Hematopoietic multipotent progenitor cell treated with erythropoietin and hydrocortisone succinate and interleukin-3 and kit ligand, for 15 days (in vitro differentiated cells): ENCODE measurements at regions not wholly inside any gene's neighbourhood (a gene's known extent, or its start where the extent isn't known, plus 50 kb on each side); places are given as distances from the start of the nearest gene placed in this dataset.

Experiments used
- DNase-seq: peaks from one replicate; pipeline ENCODE4 v3.0.0-alpha.2; 2015; ENCODE audit warnings: low spot score

DNA sequence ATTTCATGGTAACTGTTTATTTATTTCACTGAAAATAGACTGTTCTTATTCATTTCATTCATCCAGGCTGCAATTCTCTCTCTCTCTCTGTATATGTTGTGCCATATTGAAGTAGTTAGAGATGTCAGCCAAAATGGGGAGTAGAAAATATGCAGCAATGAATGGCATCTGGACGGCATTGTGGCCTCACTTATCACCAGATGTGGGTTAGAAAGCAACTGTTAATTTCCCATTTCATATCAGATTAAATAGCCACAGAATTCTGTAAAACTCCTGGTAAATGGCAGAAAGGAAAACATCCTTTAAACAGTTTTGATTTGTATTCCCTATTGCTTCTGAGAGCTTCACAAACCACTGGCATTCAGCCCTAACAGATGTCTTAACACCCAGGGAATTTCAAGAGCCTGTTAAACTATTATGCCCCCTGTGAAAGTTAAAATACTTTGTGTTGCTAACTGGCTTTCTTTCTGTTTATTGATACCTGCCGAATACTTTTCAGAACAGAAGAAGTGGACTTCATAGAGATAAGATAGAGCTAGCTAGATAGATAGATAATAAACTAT, 1763.3 kb upstream of the MIR17HG start:
- DNase-seq, result no peak

DNA sequence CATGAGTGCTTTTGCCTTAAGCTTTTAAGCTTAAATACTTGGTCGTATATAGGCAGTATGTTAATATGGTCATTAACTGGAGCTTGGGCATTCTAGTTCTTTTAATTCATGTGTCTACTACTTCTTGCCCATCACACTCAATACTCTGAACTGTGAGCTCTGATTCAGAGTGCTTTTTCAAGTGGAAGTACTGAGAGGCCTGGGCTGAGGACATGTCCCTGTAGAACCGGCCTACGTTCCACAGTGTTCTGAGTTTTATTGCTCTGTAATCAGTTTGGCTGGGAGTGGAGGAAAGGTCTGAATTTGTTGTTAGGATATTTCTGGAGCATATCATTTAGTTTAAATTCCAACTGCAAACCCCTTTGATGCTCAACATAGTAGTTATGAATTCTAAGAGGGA, 1744.8 kb upstream of the MIR17HG start:
- DNase-seq, result no peak

DNA sequence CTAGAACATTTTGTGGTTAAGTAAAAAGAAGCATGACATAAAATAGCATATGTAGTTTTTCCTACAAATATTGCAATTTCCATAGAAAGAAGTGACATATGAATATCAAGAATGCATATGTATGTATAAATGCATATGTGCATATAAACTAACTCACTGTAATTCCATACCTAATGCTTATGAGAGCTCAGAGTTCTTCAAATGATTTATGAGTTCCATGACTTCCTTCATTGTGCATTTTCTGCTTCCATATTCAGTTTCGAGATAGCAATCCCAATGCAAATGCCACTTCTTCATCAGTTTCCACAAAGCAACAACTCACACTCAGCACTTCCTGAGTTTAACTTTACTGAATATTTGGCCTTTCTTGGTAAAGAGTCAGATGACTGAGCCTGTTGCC, 1744.3 kb upstream of the MIR17HG start:
- DNase-seq, result no peak

DNA sequence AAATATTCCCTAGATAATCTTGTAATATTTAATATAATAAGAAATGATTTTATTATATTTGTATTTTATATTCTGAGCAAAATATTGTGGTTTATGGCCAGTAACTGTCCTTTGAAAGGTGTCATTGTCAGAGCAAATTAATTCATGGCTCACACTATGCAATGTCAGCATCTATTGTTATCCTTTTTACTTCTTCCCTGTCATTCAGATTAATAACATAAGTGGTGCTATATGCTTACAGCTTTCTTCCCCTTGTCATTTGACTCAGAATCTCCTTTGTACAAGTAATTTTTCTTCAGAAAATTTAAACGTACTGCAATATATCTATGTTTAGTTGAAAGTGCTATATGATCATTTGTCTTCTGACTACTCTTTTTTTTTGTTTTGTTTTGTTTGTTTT, 1738.2 kb upstream of the MIR17HG start:
- no peak for DNase-seq

DNA sequence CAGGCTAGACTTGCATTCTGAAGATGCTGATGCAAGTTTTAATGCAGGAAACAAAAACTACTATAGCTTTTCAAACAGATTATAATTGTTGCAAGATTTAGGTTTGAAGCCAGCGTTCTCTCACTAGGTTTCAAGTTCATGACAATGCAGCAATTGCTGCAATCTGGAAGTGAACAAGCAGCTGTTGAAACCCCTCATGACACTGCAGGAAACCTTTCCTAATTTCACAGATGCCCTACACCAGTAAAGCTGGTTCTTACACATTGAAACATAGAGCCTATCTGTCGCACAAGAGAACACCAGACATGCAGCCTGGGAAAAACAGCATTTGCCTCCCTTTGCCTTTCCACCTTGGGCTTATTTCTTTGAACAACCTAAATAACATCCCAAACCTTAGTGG, 1737.2 kb upstream of the MIR17HG start:
- DNase-seq, result no peak

DNA sequence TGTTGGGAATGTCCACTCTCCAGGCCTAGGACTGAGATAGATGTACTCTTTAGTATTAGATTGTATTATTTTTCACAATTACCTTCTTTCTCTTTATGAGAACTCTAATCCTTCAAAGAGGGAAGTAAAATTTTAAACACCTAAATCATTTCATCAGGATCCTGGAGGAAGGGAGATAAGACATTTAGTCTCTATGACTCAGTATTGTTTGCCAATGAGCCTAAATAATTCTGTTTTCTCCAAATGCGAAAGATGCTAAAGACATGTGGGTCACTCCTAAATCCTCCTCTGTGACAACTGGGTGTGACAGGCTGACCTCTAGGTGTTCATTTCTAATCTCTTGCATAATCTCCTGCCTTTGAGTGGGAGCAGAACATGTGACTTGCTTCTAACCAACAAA, 1736.6 kb upstream of the MIR17HG start:
- DNase-seq, result no peak

DNA sequence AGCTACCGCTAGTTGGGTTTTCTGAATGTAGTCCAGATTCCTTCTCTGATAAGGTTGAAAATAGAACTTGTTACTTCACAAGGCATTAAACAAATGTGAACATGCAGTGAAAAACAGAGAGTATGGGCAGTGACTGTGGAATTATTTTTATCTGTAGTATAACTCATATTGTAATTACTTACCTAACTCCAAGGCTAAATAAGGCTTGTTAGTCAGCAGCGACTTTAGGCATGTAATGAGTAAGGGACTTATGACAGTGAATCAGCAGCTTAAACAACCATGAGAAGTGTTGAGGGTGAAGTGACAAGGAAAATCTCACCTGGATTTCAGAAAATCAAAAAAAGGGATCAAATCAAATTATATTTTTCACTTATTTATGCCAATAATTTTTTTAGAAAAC, 1719.5 kb upstream of the MIR17HG start:
- no peak for DNase-seq

DNA sequence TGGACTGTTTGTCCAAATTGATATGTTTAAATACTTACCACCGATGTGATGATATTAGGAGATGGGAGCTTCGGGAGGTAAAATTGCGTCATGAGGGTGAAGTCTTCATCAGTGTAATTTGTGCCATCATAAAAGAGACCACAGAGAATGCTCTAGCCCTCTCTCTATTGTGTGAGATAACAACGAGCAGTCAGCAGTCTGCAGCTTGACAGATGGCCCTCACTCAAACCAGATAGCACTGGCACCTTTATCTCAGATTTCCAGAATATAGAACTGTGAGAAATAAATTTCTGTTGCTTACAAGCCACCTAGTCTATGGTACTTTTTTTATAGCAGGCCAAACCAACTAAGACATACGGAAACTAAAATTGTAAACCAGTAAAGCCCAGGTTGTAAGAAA, 1718.9 kb upstream of the MIR17HG start:
- no peak for DNase-seq

DNA sequence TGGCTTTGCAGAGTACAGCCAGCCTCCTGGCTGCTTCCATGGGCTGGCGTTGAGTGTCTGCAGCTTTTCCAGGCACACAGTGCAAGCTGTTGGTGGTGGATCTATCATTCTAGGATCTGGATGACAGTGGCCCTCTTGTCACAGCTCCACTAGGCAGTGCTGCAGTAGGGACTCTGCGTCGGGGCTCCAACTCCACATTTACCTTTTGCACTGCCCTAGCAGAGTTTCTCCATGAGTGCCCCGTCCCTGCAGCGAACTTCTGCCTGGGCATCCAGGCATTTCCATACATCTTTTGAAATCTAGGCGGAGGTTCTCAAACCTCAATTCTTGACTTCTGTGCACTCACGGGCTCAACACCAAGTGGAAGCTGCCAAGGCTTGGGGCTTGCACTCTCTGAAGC, 1697.3 kb upstream of the MIR17HG start:
- DNase-seq, result no peak

- DNase-seq, result no peak
These were observed 1686.7 kb upstream of the MIR17HG start for GRCh38 chr13:89660752-89661151.

- DNase-seq, result no peak
These were observed 1673.6 kb upstream of the MIR17HG start for GRCh38 chr13:89673789-89674311.

GRCh38 chr13:89678466-89679121, 1668.9 kb upstream of the MIR17HG start:
- no peak for DNase-seq

DNA sequence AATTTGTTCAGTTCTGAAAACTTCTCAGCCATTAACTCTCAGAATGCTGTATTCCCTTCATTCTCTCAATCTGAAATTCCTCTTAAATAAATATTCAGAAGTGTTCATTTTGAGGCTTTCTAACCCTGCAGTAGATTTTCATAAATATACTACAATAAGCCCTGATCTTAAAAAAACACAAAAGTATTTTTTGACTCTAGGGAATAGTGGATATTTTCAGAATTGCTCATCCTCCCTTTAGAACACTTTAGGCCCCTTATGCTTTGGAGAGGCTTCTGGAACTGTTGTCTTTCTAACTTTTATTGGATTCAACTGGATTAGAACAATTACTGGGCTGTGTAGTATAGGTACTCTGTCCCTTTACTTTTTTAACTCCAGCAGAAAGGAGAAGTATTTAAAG, 1662.6 kb upstream of the MIR17HG start:
- no peak for DNase-seq

- no peak for DNase-seq
These were observed 1661.3 kb upstream of the MIR17HG start for GRCh38 chr13:89686171-89686570.

DNA sequence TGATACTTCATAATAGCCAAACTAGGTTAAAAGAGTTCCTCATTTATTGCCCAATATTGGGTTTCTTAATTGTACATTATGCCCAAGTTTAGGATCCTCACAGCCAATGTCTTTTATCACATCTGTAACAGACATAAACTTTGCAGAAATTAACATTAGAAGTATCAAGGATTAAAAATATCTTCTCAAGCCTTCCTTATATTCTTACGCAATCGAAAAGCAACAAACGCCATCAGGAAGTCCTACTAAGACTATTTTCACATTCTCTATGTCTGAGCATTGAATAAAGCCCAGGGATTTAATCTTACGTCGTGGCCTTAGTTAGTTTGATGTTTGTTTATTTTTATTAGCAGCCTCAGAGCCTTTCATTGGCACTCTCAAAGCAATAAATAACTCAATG, 1660.4 kb upstream of the MIR17HG start:
- no peak for DNase-seq

DNA sequence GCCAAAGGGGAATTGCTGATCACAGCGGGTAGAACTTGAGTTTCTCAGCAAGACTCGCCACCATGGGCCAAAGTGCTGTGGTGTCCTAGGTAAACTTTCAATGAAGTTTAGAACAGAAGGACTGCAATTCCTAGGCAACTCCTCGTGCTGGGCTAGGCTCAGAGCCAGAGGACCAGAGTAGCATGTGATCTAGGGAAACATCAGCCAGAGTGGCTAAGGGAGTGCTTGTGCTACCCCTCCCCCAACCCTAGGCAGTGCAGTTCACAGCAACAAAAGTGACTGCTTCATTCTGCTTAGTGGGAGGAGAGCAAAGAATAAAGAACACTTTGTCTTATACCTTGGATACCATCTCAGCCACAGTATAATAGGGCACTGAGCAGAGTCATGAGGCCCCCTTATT, 1658.6 kb upstream of the MIR17HG start:
- DNase-seq, result no peak

DNA sequence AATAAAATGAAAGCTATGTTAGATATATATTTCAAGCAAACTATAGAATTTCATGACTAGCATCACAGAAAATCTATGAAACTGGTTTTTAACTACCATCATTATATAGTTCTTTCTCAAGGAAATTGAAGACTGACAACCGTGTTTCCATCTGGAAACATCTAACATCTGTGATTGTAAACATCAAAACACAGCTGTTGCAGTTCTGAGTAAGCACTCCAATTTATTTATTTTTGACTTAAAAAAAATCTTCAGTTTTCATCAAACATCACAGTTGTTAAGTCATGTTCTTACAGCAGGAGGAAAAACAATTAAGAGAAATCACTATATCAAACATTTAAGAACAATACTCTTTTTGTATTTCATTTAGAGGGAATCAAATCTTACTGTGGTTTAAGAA, 1653.0 kb upstream of the MIR17HG start:
- DNase-seq, result no peak

DNA sequence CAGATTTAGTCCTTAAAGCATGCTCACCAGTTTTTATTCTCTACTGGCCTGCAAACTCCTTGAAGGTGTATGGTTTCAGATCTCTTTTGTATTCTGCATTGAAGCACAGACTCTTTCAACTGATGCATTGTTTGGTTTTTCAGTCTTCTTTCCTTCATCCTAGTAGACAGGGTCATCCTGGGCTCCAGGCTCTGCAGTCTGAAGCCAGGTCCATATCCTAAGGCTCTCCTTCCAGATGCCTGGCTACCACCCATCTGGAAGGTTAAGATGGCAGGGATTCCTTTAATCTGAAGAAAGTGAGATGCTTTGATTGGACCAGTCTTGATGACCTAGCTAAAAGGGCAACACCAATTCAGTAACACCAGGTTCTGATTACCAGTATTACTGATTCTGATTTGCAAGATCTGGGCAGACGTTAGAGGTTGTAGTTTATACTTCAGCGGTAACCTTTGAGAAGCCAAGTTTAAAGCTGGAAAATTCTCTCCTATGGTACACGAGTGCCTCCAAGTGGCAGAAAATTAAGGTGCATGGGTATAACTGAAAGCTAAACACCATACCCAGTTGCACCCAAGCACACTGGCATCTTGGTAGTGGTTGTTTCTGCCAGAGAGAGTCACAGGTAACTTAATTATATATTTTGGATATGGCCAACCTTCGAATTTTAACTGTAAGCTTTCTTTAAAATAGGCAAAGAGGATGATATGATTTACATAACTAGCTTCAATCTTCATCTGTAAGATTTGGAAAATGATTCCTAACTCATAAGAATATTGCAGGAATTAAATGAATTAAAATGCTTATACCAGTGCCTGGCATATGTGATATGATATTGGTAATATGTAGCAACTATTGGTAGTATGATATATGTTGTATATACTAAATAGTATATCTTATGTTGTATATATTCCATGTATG, 1651.9 kb upstream of the MIR17HG start:
- DNase-seq, result no peak

DNA sequence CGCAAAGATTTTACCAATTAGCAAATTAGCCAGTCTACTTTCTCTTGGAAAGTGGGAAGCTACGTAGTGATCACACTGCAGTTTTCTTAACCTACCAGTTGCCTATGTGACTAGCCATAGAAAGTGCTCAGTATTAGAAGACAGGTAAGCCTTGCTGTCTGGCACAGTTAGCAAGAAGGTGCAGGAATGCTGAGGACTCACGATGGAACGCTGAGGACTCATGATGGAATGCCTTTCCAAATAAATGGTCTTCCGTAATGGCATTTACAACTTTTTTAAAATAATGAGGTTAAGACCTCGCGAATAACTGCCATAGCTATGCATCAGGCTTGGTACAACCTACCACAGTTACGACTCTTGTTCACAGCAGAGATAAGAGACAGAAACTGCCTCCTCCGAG, 1645.6 kb upstream of the MIR17HG start:
- no peak for DNase-seq

GRCh38 chr13:89704040-89704439, 1643.4 kb upstream of the MIR17HG start:
- DNase-seq, result no peak

DNA sequence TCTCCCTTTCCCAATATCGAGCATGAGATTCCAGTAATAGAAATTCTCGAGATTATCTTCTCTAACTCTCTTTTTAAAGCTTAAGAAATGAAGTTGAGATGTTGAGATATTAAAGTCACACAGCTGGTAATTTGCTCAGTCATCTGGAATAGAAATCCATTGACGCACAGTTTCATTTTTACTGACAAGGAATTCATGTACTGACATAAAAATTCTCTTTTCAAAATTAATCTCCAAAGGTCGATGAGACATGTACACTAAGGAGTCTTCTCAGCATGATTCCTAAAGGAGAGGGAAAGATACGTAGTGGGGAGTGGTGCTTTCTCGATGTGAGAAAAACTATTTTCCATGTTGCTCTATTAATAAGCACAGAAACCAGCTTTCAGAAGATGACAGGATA, 1639.5 kb upstream of the MIR17HG start:
- DNase-seq, result no peak

- DNase-seq, result no peak
These were observed 1626.3 kb upstream of the MIR17HG start for GRCh38 chr13:89721216-89721615.
